Hematopoietic multipotent progenitor cell treated with erythropoietin and hydrocortisone succinate and interleukin-3 and kit ligand, for 15 days (in vitro differentiated cells): ENCODE measurements at regions not wholly inside any gene's neighbourhood (a gene's known extent, or its start where the extent isn't known, plus 50 kb on each side); places are given as distances from the start of the nearest gene placed in this dataset.
"Not testable (repeated sequence)": the region's sequence is repeated elsewhere in the genome, so short reads cannot be mapped to it uniquely, and the experiment has no call there.

Experiments used
- DNase-seq: peaks from one replicate; pipeline ENCODE4 v3.0.0-alpha.2; 2015; ENCODE audit warnings: low spot score

DNA sequence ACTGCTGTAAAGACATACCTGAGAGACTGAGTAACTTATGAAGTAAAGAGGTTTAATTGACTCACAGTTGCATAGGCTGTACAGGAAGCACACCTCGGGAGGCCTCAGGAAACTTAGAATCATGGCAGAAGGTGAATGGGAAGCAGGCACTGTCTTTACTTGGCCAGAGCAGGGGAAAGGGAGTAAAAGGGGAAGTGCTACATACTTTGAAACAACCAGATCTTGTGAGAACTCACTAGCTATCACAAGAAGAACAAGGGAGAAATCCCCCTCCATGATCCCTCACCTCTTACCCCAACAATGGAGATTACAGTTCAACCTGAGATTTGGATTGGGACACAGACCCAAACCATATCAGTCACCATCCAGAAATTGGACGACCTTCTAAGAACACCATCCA, 1285.8 kb upstream of the CDH9 start:
- no peak for DNase-seq

DNA sequence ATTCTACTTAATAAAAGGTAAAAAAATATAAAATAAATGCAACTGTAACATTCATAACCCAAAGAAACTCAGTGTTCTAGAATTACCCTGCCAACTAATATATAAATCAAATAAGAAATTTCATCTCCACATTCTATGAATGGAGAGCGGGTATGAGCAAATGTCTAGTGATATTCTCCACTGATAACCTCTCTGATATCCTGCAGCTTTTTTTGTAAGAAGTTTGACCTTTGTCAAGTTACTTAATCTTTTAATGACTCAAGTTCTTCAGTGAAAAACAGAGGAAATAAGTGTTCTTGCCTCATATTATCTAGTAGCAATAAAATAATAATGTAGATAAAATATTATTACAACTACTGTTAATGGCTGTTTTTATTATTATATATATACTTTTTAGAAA, 1275.6 kb upstream of the CDH9 start:
- no peak for DNase-seq

GRCh38 chr5:28313321-28313951, 1275.0 kb upstream of the CDH9 start:
- no peak for DNase-seq

- no peak for DNase-seq
Observed at GRCh38 chr5:28310696-28311095, 1272.3 kb upstream of the CDH9 start.

DNA sequence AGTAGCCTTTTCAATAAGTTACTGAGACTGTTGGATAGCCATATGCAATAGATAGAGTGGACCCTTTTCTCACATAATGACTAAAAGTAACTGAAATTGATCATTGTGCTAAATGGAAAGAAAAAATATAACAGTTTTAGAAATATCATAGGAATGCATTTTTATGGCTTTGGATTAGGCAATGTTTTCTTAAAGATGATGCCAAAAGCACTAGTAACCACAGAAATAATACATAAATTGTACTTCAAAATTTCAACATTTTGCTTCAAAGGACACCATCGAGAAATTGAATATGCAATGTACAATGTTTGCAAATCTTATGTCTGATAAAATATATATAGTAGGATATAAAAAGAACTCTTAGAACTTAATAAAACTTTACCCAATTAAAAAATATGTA, 1267.5 kb upstream of the CDH9 start:
- DNase-seq, result no peak

- DNase-seq, result no peak
Observed at GRCh38 chr5:28301712-28302111, 1263.3 kb upstream of the CDH9 start.

- DNase-seq, result no peak
Observed at GRCh38 chr5:28296254-28297013, 1258.0 kb upstream of the CDH9 start.

DNA sequence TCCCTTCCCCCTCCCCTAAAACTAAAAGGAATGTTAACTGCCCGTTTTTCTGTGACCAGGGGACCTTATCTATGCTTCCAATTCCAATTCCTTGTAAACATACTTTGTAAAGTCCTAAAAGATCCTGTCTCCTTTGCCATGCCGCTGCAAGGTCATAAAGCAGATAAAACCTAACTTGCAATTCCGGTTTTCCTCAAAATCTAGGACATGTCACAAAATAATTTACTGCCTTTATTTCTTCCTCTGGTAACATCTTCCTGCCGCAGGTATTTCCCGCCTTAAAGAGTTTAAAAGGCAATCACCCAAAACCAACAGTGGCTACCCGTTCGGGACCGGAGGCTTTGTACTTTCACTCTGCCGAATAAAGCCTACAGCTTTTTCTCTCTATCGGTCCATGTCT, 1248.6 kb upstream of the CDH9 start:
- DNase-seq, result not testable (repeated sequence)

DNA sequence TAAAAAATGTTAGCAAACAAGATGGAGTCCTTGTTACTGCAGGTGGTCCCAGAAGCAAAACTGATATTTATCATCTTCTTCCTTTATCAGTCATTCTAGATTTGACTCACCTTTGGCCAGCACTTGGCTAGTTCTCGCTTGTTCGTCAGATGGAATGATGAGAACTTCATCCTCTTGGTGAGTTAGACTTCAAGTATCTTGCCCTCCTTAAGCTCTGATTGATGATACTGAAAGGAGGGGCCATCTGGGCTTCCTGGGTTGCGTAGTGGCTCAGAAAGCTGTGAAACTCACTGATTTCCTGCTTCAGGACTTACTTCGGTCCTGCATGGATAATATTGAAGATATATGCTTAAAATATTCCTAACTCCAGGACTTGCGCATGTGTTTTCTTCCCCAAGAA, 1248.2 kb upstream of the CDH9 start:
- DNase-seq, result no peak

- DNase-seq, result no peak
Observed at GRCh38 chr5:28284788-28285187, 1246.4 kb upstream of the CDH9 start.

GRCh38 chr5:28281351-28281750, 1243.0 kb upstream of the CDH9 start:
- DNase-seq, result no peak

- DNase-seq, result no peak
Observed at GRCh38 chr5:28275931-28276330, 1237.5 kb upstream of the CDH9 start.

GRCh38 chr5:28269978-28270377, 1231.6 kb upstream of the CDH9 start:
- DNase-seq, result no peak

GRCh38 chr5:28265877-28266276, 1227.5 kb upstream of the CDH9 start:
- no peak for DNase-seq

DNA sequence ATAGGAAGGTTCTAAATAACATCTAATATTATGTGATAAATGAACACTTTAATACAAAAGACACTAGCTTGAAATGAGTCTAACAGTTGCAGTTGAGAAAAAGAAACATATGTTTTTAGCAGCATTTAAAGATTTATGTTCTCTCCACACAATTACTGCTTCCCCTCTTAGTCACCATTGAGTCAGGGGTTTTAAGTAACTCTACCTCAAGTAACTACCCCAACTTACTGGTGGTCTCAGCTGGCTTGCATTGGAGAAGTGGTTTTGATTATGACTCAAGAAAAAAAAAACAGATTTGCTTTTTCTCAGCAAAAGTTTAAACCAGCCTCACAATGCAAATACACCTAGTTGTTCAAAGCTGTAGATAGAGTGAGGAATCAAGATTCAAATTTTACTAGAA, 1216.5 kb upstream of the CDH9 start:
- DNase-seq, result no peak

GRCh38 chr5:28253431-28253830, 1215.0 kb upstream of the CDH9 start:
- DNase-seq, result no peak

DNA sequence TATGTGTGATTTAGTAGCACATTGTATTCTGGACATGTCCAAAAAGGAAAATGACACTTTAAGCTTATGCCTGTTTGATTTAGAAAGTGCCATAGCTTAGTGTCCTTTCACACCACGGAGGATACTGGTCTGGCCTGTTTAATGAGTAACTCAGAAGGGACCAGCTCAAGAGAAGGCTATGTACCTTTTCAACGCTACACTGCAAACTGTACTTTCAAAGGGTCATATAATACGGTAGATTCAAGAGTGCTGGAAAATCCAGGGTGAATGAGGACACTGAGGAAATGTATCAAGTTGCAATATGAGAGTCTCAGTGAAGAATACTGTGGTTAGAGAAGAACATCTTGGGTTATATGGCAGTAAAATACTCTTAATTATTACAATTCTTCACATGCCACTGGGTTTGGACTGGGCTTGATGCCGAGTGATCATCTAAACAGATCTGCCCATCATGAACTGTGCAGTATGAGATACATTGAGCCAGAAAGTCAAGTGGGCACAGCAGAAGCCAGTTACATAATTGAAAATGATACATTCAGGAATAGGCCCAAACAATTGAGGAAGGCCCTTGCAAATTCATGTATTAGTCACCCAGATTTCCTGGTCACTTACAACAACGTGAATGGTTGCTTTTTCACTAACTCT, 1211.5 kb upstream of the CDH9 start:
- DNase-seq, result no peak

DNA sequence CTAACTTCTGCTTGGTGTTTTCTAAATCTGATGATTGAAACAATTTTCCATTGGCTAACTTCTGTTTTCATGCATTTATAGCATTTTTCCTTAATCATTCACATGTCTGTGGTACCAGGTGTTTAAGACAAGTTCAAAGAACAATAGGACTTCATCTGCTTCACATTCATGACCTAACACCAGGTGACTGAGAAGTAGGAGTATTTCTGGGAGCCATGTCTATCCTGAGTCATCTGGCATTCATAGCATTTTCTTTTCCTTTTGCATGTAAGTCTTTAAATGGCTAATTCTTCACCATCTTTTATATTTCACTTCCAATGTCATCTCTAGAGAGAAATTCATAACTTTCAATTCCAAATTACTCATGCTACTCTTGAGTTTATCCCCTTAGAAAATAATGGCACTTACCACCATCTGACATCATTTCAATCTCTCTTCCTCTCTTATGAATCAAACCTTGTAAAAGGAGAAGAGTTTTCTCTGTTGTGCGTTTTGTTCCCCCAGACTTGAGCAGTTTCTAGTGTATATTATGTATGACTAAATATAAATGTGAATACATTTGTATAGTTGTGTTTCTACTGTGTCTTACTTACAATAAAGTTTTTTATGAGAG, 1196.1 kb upstream of the CDH9 start:
- no peak for DNase-seq

DNA sequence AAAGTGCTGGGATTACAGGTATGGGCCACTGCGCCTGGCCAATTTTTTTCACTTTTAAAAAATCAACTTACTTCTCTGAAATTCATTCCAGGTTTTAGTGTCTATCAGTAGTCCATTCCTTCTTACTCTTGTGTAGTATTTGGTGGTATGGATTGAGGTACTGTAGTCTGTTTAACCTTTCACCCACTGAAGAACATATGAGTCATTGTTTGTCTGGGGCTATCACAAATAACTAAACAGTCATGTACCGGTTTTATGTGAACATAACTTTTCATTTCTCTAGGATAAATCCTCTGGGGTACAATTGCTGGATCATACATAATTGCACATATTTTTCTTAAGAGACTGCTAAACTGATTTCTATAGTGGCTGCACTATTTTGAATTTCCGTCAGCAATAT, 1188.0 kb upstream of the CDH9 start:
- no peak for DNase-seq

- no peak for DNase-seq
Observed at GRCh38 chr5:28219539-28219938, 1181.2 kb upstream of the CDH9 start.

DNA sequence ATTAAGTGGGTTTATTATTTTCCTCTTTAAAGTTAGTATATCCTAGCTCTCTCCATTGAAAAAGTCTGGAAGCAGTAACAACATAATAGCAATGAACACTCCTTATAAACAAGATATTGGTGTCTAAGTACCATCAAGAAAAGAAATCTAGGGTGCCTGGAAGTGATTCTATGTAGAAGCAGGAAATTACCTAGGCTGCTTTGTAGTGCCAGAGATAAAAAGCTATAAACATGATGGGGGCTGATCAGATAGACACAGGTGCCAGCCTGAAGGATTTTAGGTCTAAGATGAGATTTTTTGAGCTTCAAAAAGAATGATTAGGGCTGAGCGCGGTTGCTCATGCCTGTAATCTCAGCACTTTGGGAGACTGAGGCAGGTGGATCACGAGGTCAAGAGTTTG, 1179.3 kb upstream of the CDH9 start:
- DNase-seq, result no peak

DNA sequence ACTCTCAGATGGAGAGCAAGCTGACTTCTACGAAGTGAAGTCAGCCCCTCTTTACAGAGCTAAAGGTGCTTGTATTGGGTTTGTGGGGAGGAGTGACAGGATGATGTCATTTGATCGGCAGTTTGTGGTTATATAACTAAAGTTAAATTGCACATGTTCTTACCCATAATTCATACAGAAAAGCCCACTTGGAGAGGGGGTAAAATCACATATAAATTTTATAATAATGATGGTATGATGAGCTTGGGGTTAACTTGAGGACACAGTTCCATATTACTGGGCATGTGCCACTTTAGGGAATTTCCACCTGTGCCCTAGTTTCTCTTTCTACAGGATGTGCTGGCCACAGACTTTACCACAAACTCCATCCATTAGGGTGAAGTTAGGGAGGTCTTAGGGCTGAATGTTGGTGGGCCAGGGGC, 1178.6 kb upstream of the CDH9 start:
- DNase-seq, result no peak

DNA sequence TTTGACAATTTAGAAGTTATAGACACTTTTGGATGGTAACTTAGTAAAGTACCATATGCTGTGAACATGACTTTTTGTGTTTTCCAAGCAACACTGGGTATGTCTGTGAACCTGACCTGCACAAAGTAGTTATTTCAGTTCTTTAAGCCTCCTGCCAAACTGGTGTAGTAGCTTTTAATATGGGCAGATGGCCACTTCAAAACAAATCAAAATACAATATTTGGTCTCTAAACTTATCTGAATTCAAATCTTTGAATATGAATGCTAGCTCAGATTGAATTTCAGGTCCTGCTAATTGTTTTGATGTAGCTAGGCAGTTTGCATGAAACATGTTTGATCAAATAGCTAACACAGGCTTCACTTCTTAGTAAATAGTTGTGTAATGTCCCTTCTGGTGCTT, 1176.7 kb upstream of the CDH9 start:
- DNase-seq, result no peak
